ENCODE measurements at regions not wholly inside any gene's neighbourhood (a gene's known extent, or its start where the extent isn't known, plus 50 kb on each side); places are given as distances from the start of the nearest gene placed in this dataset.
"Not testable (repeated sequence)": the region's sequence is repeated elsewhere in the genome, so short reads cannot be mapped to it uniquely, and the experiment has no call there.

- DNase-seq (ENCODE audit: low spot score): not testable (repeated sequence)
These were observed 5507.7 kb upstream of the TPTE start for GRCh38 chr21:5013455-5014304.

- not testable (repeated sequence) for DNase-seq (ENCODE audit: low spot score)
These were observed 5506.2 kb upstream of the TPTE start for GRCh38 chr21:5015187-5015586.

GRCh38 chr21:5019120-5019519, 5502.3 kb upstream of the TPTE start:
- DNase-seq (ENCODE audit: low spot score): not testable (repeated sequence)

- not testable (repeated sequence) for DNase-seq (ENCODE audit: low spot score)
These were observed 5499.6 kb upstream of the TPTE start for GRCh38 chr21:5021815-5022214.

- not testable (repeated sequence) for DNase-seq (ENCODE audit: low spot score)
These were observed 5499.1 kb upstream of the TPTE start for GRCh38 chr21:5022254-5022653.

- DNase-seq (ENCODE audit: low spot score): not testable (repeated sequence)
These were observed 5498.6 kb upstream of the TPTE start for GRCh38 chr21:5022748-5023147.

DNA sequence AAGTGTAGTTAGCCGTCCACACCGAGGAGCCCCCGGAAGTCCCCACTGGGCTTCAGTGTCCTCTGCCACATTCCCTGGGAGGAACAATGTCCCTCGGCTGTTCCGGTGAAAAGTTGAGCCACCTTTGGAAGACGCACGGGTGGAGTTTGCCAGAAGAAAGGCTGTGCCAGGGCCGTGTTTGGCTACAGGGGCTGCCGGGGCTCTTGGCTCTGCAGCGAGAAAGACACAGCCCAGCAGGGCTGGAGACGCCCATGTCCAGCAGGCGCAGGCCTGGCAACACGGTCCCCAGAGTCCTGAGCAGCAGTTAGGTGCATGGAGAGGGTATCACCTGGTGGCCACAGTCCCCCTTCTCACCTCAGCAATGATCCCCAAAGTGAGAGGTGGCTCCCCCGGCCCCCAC, 5486.2 kb upstream of the TPTE start:
- DNase-seq (ENCODE audit: low spot score): not testable (repeated sequence)

- not testable (repeated sequence) for DNase-seq (ENCODE audit: low spot score)
These were observed 5485.8 kb upstream of the TPTE start for GRCh38 chr21:5035587-5035986.

GRCh38 chr21:5037606-5038331, 5483.6 kb upstream of the TPTE start:
- DNase-seq (ENCODE audit: low spot score): not testable (repeated sequence)

GRCh38 chr21:5039926-5040325, 5481.5 kb upstream of the TPTE start:
- DNase-seq (ENCODE audit: low spot score): not testable (repeated sequence)

- DNase-seq (ENCODE audit: low spot score): not testable (repeated sequence)
These were observed 5478.8 kb upstream of the TPTE start for GRCh38 chr21:5042583-5042982.

- DNase-seq (ENCODE audit: low spot score): not testable (repeated sequence)
These were observed 5476.6 kb upstream of the TPTE start for GRCh38 chr21:5044812-5045211.

- not testable (repeated sequence) for DNase-seq (ENCODE audit: low spot score)
These were observed 5469.9 kb upstream of the TPTE start for GRCh38 chr21:5051303-5052018.

- not testable (repeated sequence) for DNase-seq (ENCODE audit: low spot score)
These were observed 5466.2 kb upstream of the TPTE start for GRCh38 chr21:5055027-5055754.

GRCh38 chr21:5055996-5056962, 5465.1 kb upstream of the TPTE start:
- not testable (repeated sequence) for DNase-seq (ENCODE audit: low spot score)

- not testable (repeated sequence) for DNase-seq (ENCODE audit: low spot score)
These were observed 5464.3 kb upstream of the TPTE start for GRCh38 chr21:5057077-5057476.

DNA sequence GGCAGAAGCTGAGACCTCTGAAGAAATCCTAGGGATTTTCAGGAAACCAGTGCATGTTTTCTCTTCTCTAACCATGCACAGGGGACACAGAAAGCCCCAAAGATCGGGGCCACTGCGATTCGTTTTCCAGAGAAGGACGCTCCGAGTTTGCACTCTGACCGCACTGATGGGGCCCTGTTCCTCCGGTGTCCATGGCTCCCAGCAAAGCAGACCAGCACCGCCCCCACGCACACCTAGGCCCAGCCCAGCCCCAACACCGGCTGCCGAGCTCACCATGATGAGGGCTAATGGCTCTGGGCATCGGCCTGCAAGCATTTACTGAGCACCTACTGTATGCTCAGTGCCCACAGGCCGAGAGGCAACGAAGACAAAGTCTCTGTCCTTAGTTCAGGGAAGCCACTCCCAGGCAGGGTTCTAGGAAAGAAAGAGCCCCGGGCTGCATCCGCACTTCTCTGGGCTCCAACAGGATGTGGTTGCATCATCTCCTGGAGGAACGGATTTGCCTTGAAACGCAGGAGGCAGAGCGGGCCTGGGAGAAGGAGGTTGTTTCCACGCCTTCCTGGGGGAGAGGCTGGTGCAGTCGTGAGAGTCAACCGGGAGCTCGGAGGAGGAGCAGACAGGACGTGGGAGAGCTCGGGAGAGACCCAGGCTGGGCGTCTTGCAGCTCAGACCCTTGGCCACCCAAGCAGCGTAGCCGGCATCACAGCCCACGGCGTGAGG, 5460.9 kb upstream of the TPTE start:
- DNase-seq (ENCODE audit: low spot score): not testable (repeated sequence)

DNA sequence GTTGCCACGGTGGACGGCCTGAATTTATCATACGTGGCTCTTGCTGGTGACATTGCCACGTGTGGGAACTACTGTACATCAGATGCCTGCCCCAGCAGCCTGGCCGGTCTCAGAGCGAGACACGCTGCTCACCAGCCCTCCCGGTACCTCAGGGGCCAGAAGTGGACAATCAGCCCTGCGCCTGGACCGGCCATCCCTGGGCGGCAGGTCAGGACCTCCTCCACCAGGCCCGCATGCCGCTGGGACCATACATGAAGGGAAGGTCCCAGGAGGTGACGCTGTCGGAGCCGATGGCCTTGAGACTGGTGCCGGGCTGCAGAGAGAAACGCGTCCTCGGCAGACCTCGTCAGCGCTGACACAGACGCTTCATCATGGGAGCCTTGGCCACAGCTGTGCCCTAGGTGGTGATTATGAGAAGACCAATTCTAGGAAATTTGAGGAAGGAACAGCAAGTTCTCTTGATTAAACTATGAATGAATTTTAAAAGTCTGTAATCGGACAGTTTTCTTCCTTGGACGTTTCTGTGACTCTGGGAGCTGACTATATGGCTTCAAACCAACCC, 5456.7 kb upstream of the TPTE start:
- DNase-seq (ENCODE audit: low spot score): not testable (repeated sequence)
